SK-N-SH treated with all-trans-retinoic acid at 6 μM for 48 hours (cell line): ENCODE measurements at regions not wholly inside any gene's neighbourhood (a gene's known extent, or its start where the extent isn't known, plus 50 kb on each side); places are given as distances from the start of the nearest gene placed in this dataset.

Experiments
- ATAC-seq: fragments of 200-7000 bp; cut with Tn5 transposase; 3 replicates; pipeline ENCODE4 v1.9.1; 2020; ENCODE audit warnings: mild to moderate bottlenecking, moderate library complexity
- CSDC2 ChIP-seq: fragments of 250-450 bp; sonication (Bioruptor Pico); IDR thresholded peaks from 2 replicates; pipeline ENCODE4 v1.5.0; 2020; ENCODE audit warnings: mild to moderate bottlenecking, moderate library complexity
- CSRNP3 ChIP-seq: fragments of 250-450 bp; sonication (Bioruptor Pico); IDR thresholded peaks from 2 replicates; pipeline ENCODE4 v1.5.1; 2021; ENCODE audit warnings: mild to moderate bottlenecking, moderate library complexity
- ESRRG ChIP-seq: fragments of 250-450 bp; sonication (Bioruptor Pico); IDR thresholded peaks from 2 replicates; pipeline ENCODE4 v1.6.1; 2021; ENCODE audit warnings: mild to moderate bottlenecking
- GLIS3 ChIP-seq: fragments of 250-450 bp; sonication (Bioruptor Pico); IDR thresholded peaks from 2 replicates; pipeline ENCODE4 v1.5.0; 2020; ENCODE audit warnings: mild to moderate bottlenecking, moderate library complexity
- ISL1 ChIP-seq: fragments of 250-450 bp; sonication (Bioruptor Pico); IDR thresholded peaks from 2 replicates; pipeline ENCODE4 v2.1.2; 2022; ENCODE audit warnings: mild to moderate bottlenecking, moderate library complexity
- OSR1 ChIP-seq: fragments of 250-450 bp; sonication (Bioruptor Pico); IDR thresholded peaks from 2 replicates; pipeline ENCODE4 v1.8.0; 2022; ENCODE audit warnings: moderate library complexity, mild to moderate bottlenecking, inconsistent platforms
- PPARA ChIP-seq: fragments of 250-450 bp; sonication (Bioruptor Pico); IDR thresholded peaks from 2 replicates; pipeline ENCODE4 v1.5.0; 2020; ENCODE audit warnings: mild to moderate bottlenecking, borderline replicate concordance
- RARB ChIP-seq: fragments of 250-450 bp; sonication (Bioruptor Pico); IDR thresholded peaks from 2 replicates; pipeline ENCODE4 v1.8.0; 2021; ENCODE audit warnings: mild to moderate bottlenecking, moderate library complexity
- SNAI2 ChIP-seq: fragments of 250-450 bp; sonication (Bioruptor Pico); IDR thresholded peaks from 2 replicates; pipeline ENCODE4 v1.5.0; 2020; ENCODE audit warnings: mild to moderate bottlenecking, moderate library complexity
- TCF4 ChIP-seq: fragments of 250-450 bp; sonication (Bioruptor Pico); IDR thresholded peaks from 2 replicates; pipeline ENCODE4 v1.8.0; 2021; ENCODE audit warnings: mild to moderate bottlenecking, moderate library complexity, borderline replicate concordance
- TOX ChIP-seq: fragments of 250-450 bp; sonication (Bioruptor Pico); IDR thresholded peaks from 2 replicates; pipeline ENCODE4 v1.8.0; 2021; ENCODE audit warnings: mild to moderate bottlenecking, moderate library complexity, borderline replicate concordance
- ZC3H10 ChIP-seq: fragments of 250-450 bp; sonication (Bioruptor Pico); IDR thresholded peaks from 2 replicates; pipeline ENCODE4 v1.5.1; 2021; ENCODE audit warnings: mild to moderate bottlenecking, moderate library complexity
- ZFP3 ChIP-seq: fragments of 250-450 bp; sonication (Bioruptor Pico); IDR thresholded peaks from 2 replicates; pipeline ENCODE4 v1.5.0; 2020; ENCODE audit warnings: mild to moderate bottlenecking, moderate library complexity
- ZFP30 ChIP-seq: fragments of 450-650 bp; formaldehyde crosslinking; IDR thresholded peaks from 2 replicates; pipeline ENCODE4 v1.5.0; 2022; ENCODE audit warnings: mild to moderate bottlenecking, moderate library complexity
- ZNF565 ChIP-seq: fragments of 450-650 bp; formaldehyde crosslinking; conservative IDR thresholded peaks from 2 replicates; pipeline ENCODE4 v1.5.0; 2020; ENCODE audit warnings: low read depth, mild to moderate bottlenecking, moderate library complexity
- ZNF70 ChIP-seq: fragments of 450-650 bp; formaldehyde crosslinking; IDR thresholded peaks from 2 replicates; pipeline ENCODE4 v1.5.0; 2020; ENCODE audit warnings: mild to moderate bottlenecking, moderate library complexity
- ZNF8 ChIP-seq: fragments of 450-650 bp; formaldehyde crosslinking; IDR thresholded peaks from 2 replicates; pipeline ENCODE4 v1.5.0; 2020; ENCODE audit warnings: mild to moderate bottlenecking, moderate library complexity
- TF ChIP-seq, protein P1 (sequence below): fragments of 250-450 bp; sonication (Bioruptor Pico); IDR thresholded peaks from 2 replicates; pipeline ENCODE4 v1.8.0; 2020; ENCODE audit warnings: mild to moderate bottlenecking, moderate library complexity, borderline replicate concordance
- TF ChIP-seq, protein P2 (sequence below): fragments of 250-450 bp; sonication (Bioruptor Pico); IDR thresholded peaks from 2 replicates; pipeline ENCODE4 v1.5.0; 2020; ENCODE audit warnings: mild to moderate bottlenecking, moderate library complexity
- TF ChIP-seq, protein P3 (sequence below): fragments of 250-450 bp; sonication (Bioruptor Pico); IDR thresholded peaks from 2 replicates; pipeline ENCODE4 v1.8.0; 2021; ENCODE audit warnings: low read depth, mild to moderate bottlenecking, moderate library complexity, borderline replicate concordance

DNA sequence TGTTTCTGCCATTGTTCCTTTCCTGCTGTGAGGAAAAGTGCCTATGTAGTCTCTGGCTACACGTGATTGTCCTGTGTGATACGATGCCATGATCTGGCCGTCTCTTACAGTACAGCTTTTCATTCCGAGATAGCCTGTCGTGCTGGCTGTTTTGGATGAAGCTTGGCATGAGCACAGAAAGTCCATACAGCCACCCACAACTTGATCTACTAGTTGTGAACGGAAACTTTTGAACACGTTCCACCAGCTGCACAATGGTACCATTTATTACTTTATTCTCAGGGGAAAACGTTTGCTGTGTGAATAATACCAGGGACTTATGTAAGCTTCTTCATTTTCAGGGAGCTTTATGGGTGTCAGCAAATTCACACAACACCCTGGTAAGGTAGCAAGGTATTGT is 217.6 kb upstream of the ANKRD55 start:
- TF ChIP-seq CSDC2 (CRISPR knock-in tag) (no peak), SNAI2 (CRISPR knock-in tag) (no peak), TOX (CRISPR knock-in tag) (no peak), ISL1 (CRISPR knock-in tag) (no peak), CSRNP3 (CRISPR knock-in tag) (no peak), TCF4 (no peak), ZC3H10 (CRISPR knock-in tag) (no peak), RARB (no peak), ZNF565 (CRISPR knock-in tag) (no peak), OSR1 (CRISPR knock-in tag) (no peak), PPARA (no peak)
- TF ChIP-seq, protein P1, sequence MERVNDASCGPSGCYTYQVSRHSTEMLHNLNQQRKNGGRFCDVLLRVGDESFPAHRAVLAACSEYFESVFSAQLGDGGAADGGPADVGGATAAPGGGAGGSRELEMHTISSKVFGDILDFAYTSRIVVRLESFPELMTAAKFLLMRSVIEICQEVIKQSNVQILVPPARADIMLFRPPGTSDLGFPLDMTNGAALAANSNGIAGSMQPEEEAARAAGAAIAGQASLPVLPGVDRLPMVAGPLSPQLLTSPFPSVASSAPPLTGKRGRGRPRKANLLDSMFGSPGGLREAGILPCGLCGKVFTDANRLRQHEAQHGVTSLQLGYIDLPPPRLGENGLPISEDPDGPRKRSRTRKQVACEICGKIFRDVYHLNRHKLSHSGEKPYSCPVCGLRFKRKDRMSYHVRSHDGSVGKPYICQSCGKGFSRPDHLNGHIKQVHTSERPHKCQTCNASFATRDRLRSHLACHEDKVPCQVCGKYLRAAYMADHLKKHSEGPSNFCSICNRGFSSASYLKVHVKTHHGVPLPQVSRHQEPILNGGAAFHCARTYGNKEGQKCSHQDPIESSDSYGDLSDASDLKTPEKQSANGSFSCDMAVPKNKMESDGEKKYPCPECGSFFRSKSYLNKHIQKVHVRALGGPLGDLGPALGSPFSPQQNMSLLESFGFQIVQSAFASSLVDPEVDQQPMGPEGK (CRISPR knock-in tag) = no peak
- TF ChIP-seq, protein P2, sequence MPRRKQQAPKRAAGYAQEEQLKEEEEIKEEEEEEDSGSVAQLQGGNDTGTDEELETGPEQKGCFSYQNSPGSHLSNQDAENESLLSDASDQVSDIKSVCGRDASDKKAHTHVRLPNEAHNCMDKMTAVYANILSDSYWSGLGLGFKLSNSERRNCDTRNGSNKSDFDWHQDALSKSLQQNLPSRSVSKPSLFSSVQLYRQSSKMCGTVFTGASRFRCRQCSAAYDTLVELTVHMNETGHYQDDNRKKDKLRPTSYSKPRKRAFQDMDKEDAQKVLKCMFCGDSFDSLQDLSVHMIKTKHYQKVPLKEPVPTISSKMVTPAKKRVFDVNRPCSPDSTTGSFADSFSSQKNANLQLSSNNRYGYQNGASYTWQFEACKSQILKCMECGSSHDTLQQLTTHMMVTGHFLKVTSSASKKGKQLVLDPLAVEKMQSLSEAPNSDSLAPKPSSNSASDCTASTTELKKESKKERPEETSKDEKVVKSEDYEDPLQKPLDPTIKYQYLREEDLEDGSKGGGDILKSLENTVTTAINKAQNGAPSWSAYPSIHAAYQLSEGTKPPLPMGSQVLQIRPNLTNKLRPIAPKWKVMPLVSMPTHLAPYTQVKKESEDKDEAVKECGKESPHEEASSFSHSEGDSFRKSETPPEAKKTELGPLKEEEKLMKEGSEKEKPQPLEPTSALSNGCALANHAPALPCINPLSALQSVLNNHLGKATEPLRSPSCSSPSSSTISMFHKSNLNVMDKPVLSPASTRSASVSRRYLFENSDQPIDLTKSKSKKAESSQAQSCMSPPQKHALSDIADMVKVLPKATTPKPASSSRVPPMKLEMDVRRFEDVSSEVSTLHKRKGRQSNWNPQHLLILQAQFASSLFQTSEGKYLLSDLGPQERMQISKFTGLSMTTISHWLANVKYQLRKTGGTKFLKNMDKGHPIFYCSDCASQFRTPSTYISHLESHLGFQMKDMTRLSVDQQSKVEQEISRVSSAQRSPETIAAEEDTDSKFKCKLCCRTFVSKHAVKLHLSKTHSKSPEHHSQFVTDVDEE (CRISPR knock-in tag) = no peak
- TF ChIP-seq, protein P3, sequence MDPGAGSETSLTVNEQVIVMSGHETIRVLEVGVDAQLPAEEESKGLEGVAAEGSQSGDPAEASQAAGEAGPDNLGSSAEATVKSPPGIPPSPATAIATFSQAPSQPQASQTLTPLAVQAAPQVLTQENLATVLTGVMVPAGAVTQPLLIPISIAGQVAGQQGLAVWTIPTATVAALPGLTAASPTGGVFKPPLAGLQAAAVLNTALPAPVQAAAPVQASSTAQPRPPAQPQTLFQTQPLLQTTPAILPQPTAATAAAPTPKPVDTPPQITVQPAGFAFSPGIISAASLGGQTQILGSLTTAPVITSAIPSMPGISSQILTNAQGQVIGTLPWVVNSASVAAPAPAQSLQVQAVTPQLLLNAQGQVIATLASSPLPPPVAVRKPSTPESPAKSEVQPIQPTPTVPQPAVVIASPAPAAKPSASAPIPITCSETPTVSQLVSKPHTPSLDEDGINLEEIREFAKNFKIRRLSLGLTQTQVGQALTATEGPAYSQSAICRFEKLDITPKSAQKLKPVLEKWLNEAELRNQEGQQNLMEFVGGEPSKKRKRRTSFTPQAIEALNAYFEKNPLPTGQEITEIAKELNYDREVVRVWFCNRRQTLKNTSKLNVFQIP (CRISPR knock-in tag) = no peak
- TF ChIP-seq, all 23 proteins: peak for 0
- ATAC-seq = no peak

DNA sequence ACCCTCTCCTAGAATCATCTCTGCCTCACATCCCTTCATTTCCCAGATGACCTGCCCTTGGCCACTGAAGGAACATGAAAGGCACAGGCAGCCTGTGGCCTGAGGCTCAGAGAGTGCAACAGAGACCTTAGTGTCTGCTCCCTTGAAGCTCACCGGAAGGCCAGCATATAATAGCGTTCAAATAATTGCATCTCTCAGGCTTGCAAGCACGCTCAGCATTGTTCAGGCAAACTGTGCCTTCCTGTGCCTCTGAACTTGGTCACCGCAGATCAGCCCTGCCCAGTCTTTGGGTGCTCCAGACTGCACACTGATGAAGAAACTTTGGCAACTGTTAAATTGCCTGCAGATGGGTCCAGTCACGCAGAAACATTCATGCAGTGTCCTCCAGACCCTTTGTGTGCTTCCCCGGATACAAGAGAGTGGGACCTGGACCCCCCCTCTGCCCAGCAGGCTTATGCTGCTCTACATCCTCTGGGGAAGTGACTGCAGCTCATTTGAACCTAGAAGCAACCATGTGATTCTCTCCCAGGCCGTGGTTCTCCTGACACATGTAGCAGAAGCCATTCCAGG is 216.0 kb upstream of the ANKRD55 start:
- TF ChIP-seq ZFP3 (CRISPR knock-in tag) = no peak
- TF ChIP-seq ZNF565 (CRISPR knock-in tag) = no peak
- no peak for TF ChIP-seq GLIS3 (CRISPR knock-in tag)
- no peak for TF ChIP-seq OSR1 (CRISPR knock-in tag)
- TF ChIP-seq PPARA = no peak
- TF ChIP-seq CSRNP3 (CRISPR knock-in tag) = no peak
- no peak for TF ChIP-seq ZNF70
- TF ChIP-seq, protein P3 (CRISPR knock-in tag) = no peak
- no peak for TF ChIP-seq ISL1 (CRISPR knock-in tag)
- no peak for TF ChIP-seq CSDC2 (CRISPR knock-in tag)
- TF ChIP-seq, protein P1 (CRISPR knock-in tag) = no peak
- no peak for TF ChIP-seq ZFP30 (CRISPR knock-in tag)
- no peak for TF ChIP-seq TOX (CRISPR knock-in tag)
- TF ChIP-seq TCF4 = no peak
- no peak for TF ChIP-seq SNAI2 (CRISPR knock-in tag)
- TF ChIP-seq RARB = no peak
- TF ChIP-seq ZNF8 (CRISPR knock-in tag) = no peak
- TF ChIP-seq ESRRG (CRISPR knock-in tag) = no peak
- no peak for TF ChIP-seq ZC3H10 (CRISPR knock-in tag)
- no peak for ATAC-seq
